Activated CD4-positive, alpha-beta T cell treated with anti-CD3 and anti-CD28 coated beads, Interleukin-2, amount 10 ng/mL, durations not matched to agents 24 days and 14 days (primary cell): ENCODE measurements at regions not wholly inside any gene's neighbourhood (a gene's known extent, or its start where the extent isn't known, plus 50 kb on each side); places are given as distances from the start of the nearest gene placed in this dataset.
"Not testable (repeated sequence)": the region's sequence is repeated elsewhere in the genome, so short reads cannot be mapped to it uniquely, and the experiment has no call there.

Experiments
- DNase-seq: peaks from one replicate; pipeline ENCODE4 v3.0.0; 2022
- H3K27ac Mint-ChIP-seq: one replicate; pipeline ENCODE4 v1.8.0; 2022; ENCODE audit warnings: mild to moderate bottlenecking, mixed read lengths
- H3K27me3 Mint-ChIP-seq: one replicate; pipeline ENCODE4 v1.8.0; 2022; ENCODE audit warnings: mixed read lengths
- H3K36me3 Mint-ChIP-seq: one replicate; pipeline ENCODE4 v1.8.0; 2022; ENCODE audit warnings: low read depth, mild to moderate bottlenecking, mixed read lengths
- H3K4me1 Mint-ChIP-seq: one replicate; pipeline ENCODE4 v1.8.0; 2021; ENCODE audit warnings: mixed read lengths
- H3K4me3 Mint-ChIP-seq: one replicate; pipeline ENCODE4 v1.8.0; 2022; ENCODE audit warnings: mild to moderate bottlenecking, moderate library complexity, mixed read lengths
- H3K9me3 Mint-ChIP-seq: one replicate; pipeline ENCODE4 v1.8.0; 2021; ENCODE audit warnings: mixed read lengths
- intact Hi-C: fragments of 100-400 bp; cut with micrococcal nuclease; formaldehyde crosslinking; loops from one replicate; pipeline ENCODE4 v1.15.1; 2023

DNA sequence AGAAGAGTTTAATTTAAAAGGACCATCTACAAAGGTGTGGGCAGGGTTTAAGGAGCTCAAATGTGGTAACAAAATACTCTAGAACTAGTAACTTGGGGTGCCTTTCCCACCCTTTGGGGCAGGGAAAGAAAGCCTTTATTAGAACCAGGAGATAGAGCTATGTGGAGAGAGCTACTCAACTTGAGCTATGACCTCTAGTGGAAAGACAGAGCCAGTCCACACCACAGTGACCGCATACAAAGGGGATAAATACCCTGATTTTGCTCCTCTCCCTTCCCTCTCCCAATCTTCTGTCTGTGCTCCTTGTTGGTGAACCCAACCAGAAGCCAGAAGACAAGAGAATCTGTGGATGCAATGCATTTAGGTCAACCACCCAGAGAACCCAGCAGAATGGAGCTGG lies 54.4 kb upstream of the JAK1 start:
- intact Hi-C loops, result no loop called here
- no peaks in the 10 kb centered on the region for H3K9me3 Mint-ChIP-seq

DNA sequence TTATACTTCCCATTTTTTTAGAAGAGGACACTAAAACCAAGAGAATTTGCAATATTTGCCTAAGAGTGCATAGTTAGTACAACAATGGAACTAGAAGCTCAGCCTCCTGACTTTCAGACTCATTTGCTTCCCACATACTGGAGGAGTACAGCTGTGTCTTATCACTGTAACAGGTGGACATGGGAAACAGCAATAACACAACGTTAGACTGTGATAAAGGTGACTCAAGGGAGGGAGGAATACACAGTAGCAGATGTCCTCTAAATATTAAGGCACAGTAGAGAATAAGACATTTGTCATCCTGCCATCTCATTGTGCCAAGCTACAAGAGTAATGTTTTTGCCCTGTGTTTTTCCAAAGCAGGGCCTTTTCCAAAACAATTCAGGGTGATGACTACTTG lies 55.4 kb upstream of the JAK1 start:
- H3K4me3 Mint-ChIP-seq, result no peak overlapping the region
- no peak overlapping the region for H3K27ac Mint-ChIP-seq
- H3K9me3 Mint-ChIP-seq, result no peaks in the 10 kb centered on the region
- intact Hi-C loops, result no loop called here
- H3K4me1 Mint-ChIP-seq, result no peaks in the 10 kb centered on the region
- H3K27me3 Mint-ChIP-seq, result peaks cover 12% of the 10 kb centered on the region
- no peak for DNase-seq
- no peaks in the 10 kb centered on the region for H3K36me3 Mint-ChIP-seq

More for the DNA sequence above, 54.4 kb upstream of the JAK1 start:
- Mint-ChIP-seq H3K4me1 (no peaks in the 10 kb centered on the region), H3K27ac (no peak overlapping the region), H3K27me3 (peaks cover 7% of the 10 kb centered on the region), H3K36me3 (no peaks in the 10 kb centered on the region), H3K4me3 (no peak overlapping the region)
- DNase-seq, result no peak

DNA sequence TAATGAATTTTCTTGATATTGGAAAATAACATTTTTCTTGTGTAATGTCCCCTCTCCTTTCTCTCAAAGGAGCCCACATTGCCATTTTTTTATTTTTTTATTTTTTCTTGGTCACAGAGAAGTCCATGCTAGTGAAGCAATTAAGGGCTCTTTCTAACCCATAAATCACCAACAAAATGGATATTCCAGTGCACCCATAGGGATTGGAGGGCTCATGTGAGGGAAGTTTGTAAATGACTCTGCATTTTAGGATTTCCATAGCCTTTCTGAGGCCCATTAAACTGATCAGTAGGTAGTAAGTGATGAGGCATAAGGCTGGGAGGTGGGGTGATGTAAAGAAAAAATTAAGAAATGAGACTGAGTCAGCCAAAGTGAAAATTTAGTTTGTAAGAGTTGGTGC lies 55.9 kb upstream of the JAK1 start:
- H3K27me3 Mint-ChIP-seq, result peaks cover 12% of the 10 kb centered on the region
- H3K9me3 Mint-ChIP-seq, result no peaks in the 10 kb centered on the region
- no peaks in the 10 kb centered on the region for H3K36me3 Mint-ChIP-seq
- no peaks in the 10 kb centered on the region for H3K4me1 Mint-ChIP-seq
- DNase-seq, result no peak
- intact Hi-C loops, result no loop called here
- H3K27ac Mint-ChIP-seq, result no peak overlapping the region
- no peak overlapping the region for H3K4me3 Mint-ChIP-seq

DNA sequence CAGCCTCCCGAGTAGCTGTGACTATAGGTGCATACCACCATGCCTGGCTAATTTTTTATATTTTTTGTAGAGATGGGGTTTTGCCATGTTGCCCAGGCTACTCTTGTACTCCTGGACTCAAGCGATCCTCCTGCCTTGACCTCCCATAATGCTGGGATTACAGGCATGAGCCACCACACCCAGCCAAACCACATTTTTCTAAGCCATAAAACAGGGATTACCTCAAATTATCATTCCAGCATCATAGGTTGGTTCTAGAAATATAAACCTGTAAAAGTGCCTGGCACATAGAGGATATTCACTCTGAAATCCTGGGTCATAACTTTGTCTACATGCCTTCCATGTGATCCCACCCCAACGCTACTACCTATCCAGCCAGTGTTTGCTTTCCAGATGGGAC lies 59.4 kb upstream of the JAK1 start:
- Mint-ChIP-seq H3K36me3 (no peaks in the 10 kb centered on the region), H3K9me3 (peaks cover 4% of the 10 kb centered on the region), H3K4me3 (no peak overlapping the region), H3K27ac (no peak overlapping the region), H3K4me1 (no peaks in the 10 kb centered on the region), H3K27me3 (peaks cover 17% of the 10 kb centered on the region)
- intact Hi-C loops, result no loop called here
- DNase-seq, result no peak

DNA sequence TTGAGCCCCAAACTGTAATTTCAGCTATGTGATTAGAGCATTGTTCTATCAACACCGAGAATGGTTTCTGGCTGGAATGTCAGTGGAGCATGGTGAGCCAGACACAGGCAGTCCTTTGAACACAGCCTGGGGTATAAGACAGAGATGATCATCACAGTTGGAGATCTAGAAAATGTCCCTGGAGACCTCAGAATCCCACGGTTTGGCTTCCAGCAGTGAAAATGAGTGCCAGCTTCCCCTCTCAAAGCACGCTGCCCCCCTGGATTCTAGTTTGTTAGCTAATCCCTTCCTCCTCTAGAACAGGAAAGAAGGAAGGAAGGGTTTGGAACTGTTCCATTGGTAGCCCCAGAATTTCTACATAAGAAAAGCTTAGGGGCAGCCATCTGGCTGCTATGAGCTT lies 59.9 kb upstream of the JAK1 start:
- Mint-ChIP-seq H3K27ac (no peak overlapping the region), H3K4me1 (no peaks in the 10 kb centered on the region), H3K27me3 (peaks cover 13% of the 10 kb centered on the region), H3K4me3 (no peak overlapping the region), H3K9me3 (peaks cover 4% of the 10 kb centered on the region), H3K36me3 (no peaks in the 10 kb centered on the region)
- intact Hi-C loops, result no loop called here
- no peak for DNase-seq

DNA sequence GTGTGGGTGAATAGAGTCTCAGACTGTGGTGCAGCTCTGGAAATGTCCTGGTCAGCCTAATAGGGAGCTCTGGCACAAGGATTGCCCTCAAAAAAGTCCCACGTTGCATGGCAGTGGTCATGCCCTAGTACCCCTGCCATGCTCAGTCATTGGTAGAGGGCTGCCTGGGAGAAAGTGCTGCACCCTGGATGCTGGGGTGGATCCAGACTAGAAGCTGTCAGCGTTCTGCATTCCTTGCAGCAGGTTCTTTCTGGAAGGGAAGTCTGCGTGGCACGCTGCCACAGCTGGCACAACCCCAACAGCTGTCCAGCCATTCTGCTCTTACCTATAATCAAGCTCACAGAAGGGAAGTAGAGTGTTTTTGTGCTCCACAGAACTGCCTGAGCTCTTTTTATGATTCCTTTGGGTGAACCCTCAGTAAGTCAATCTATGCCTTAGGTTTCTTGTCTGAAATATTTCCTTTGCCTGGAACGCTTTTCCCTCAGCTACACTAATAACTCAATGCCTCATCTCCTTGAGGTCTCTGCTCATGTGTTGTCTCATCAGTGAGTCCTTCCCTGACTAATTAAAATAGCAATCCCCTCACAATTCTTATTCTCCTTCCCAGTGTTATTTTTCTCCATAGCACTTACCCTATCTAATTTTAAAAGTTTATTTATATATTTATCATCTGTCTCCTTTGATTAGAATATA lies 61.5 kb upstream of the JAK1 start:
- intact Hi-C loops, result no loop called here
- peaks cover 4% of the 10 kb centered on the region for H3K9me3 Mint-ChIP-seq
- H3K4me1 Mint-ChIP-seq, result no peaks in the 10 kb centered on the region
- no peak overlapping the region for H3K27ac Mint-ChIP-seq
- no peak overlapping the region for H3K4me3 Mint-ChIP-seq
- no peak for DNase-seq
- H3K27me3 Mint-ChIP-seq, result peaks cover 12% of the 10 kb centered on the region
- H3K36me3 Mint-ChIP-seq, result no peaks in the 10 kb centered on the region

DNA sequence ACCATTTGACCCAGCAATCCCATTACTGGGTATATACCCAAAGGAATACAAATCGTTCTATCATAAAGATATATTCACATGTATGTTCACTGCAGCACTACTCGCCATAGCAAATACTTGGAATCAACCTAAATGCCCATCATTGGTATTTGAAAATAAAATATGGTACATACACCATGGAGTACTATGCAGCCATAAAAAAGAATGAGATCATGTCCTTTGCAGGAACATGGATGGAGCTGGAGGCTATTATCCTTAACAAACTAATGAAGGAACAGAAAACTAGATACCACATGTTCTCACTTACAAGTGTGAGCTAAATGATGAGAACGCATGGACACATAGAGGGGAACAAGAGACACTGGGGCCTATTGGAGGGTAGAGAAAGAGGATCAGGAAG lies 63.1 kb upstream of the JAK1 start:
- peaks cover 13% of the 10 kb centered on the region for H3K27me3 Mint-ChIP-seq
- H3K27ac Mint-ChIP-seq, DNase-seq, intact Hi-C loops, H3K4me1 Mint-ChIP-seq, H3K36me3 Mint-ChIP-seq, H3K4me3 Mint-ChIP-seq, H3K9me3 Mint-ChIP-seq: not testable (repeated sequence)

DNA sequence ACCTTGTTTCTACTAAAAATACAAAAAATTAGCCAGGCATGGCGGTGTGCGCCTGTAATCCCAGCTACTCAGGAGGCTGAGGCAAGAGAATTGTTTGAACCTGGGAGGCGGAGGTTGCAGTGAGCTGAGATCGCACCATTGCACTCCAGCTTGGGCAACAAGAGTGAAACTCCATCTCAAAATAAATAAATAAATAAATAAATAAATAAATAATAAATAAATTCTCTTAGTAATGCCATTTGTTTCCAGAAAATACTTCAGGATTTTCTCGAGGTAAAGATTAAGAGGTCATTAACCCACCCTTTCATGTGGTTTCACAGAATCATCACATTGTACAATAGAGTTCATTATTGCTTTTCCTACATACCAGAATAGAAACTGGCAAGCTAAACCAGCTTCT lies 68.5 kb upstream of the JAK1 start:
- H3K36me3 Mint-ChIP-seq, H3K4me3 Mint-ChIP-seq, H3K9me3 Mint-ChIP-seq, intact Hi-C loops, DNase-seq, H3K27ac Mint-ChIP-seq, H3K4me1 Mint-ChIP-seq, H3K27me3 Mint-ChIP-seq: not testable (repeated sequence)

DNA sequence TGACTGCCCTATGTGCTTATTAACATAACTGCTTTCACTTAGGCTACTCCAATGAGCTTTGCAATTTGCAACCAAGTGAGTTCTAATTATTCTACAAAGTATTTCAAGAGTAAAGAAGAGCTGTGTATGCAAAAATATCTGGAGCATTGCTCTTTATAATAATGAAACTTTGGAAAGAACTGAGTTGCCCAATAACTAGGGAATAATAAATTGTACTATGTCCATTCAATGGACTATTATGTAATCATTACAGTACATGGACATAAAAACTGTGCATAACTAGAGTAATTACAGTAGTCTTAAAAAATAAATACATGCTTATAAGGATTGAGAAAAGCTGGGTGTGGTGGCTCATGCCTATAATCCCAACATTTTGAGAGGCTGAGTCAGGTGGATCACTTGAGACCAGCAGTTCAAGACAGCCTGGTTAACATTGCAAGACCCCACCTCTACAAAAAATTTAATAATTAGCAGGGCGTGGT lies 70.3 kb upstream of the JAK1 start:
- Mint-ChIP-seq H3K4me3 (no peak overlapping the region), H3K4me1 (peaks cover 2% of the 10 kb centered on the region), H3K27me3 (peaks cover 2% of the 10 kb centered on the region), H3K27ac (no peak overlapping the region), H3K9me3 (no peaks in the 10 kb centered on the region), H3K36me3 (no peaks in the 10 kb centered on the region)
- intact Hi-C loops, result no loop called here
- no peak for DNase-seq

DNA sequence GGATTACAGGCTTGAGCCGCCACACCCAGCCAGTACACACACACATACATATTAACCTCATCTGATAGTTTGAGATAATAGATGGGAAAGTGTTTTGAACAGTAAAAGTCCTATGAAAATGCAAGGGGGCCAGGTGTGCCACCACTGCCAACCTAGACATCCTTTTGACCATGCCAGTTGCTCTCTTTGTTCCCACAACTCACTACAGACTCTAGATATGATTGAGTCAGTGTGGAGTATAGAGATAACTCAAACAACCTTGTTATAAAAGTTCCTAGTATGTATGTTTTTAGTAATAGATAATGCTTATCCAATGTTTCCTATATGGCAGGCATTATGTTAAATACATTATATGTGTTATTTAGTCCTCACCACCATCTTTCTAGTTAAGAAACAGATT lies 72.7 kb upstream of the JAK1 start:
- Mint-ChIP-seq H3K4me1 (peaks cover 2% of the 10 kb centered on the region), H3K9me3 (no peaks in the 10 kb centered on the region), H3K36me3 (no peaks in the 10 kb centered on the region), H3K4me3 (no peak overlapping the region), H3K27ac (no peak overlapping the region), H3K27me3 (peaks cover 1% of the 10 kb centered on the region)
- intact Hi-C loops, result no loop called here
- no peak for DNase-seq

DNA sequence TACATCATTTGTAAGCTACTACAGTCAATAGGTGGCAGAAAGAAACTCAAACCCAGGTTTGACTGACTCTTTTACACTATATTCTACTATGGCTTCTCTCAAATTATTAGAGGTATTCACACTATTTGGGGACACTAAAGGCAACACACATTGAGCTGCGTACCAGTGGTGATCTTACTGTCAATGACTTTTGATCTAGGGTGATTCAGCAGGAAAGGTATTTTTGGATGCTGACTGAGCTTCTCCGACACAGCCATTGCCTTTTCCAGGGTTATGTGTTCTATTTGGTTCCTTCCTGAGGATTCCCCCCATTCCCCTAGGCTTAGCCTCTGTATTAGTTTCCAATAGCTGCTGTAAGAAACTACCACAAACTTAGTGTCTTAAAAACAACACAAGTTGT lies 73.2 kb upstream of the JAK1 start:
- H3K27ac Mint-ChIP-seq, result no peak overlapping the region
- peaks cover 2% of the 10 kb centered on the region for H3K4me1 Mint-ChIP-seq
- no peak for DNase-seq
- no peaks in the 10 kb centered on the region for H3K27me3 Mint-ChIP-seq
- H3K4me3 Mint-ChIP-seq, result no peak overlapping the region
- intact Hi-C loops, result no loop called here
- no peaks in the 10 kb centered on the region for H3K9me3 Mint-ChIP-seq
- no peaks in the 10 kb centered on the region for H3K36me3 Mint-ChIP-seq

DNA sequence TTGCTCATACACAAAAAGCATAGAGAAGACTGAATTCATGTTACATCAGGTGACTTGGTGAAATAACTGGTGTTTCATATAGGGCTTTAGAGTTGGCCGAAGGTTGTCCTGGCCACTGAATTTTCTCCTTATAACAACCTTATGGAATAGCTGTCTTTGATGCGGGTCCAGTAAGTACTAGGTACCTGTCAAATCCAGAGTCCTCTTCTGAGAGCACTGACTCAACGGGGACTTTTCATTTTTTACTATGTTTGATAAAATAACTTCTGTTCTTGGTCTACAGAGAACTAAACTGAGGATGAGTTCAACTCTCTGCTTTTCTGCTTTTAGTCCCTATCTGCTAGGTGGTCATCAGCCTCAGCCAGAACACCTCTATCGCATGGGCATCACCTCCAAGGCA lies 76.1 kb upstream of the JAK1 start:
- H3K9me3 Mint-ChIP-seq, result no peaks in the 10 kb centered on the region
- no peak for DNase-seq
- intact Hi-C loops, result loop anchor here (5.0 kb wide), 2 partner anchors 75 to 180 kb away; partner anchors contain the start of gene JAK1
- no peak overlapping the region for H3K27ac Mint-ChIP-seq
- H3K4me3 Mint-ChIP-seq, result no peak overlapping the region
- no peaks in the 10 kb centered on the region for H3K27me3 Mint-ChIP-seq
- peaks cover 5% of the 10 kb centered on the region for H3K4me1 Mint-ChIP-seq
- H3K36me3 Mint-ChIP-seq, result peaks cover 2% of the 10 kb centered on the region

DNA sequence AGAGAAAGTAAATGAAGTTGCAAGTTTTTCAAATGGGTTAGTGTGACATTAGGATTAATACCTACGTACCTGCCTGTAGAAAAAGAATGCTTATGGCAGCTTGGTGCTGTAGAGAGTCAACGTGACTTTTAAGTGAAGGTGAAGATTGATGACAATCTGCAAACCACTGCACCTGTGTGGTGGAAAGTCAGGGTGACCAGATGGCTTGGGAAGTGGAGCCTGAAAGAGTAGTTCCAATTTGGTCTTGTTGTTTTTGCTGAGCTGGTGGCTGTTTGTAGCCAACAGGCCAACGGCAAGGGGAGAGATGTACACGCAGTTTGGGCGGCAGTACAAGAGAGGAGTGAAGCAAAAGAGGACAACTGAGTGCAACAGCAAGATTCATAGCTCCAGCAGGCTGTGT lies 78.1 kb upstream of the JAK1 start:
- Mint-ChIP-seq H3K9me3 (no peaks in the 10 kb centered on the region), H3K36me3 (peaks cover 2% of the 10 kb centered on the region), H3K27ac (no peak overlapping the region), H3K27me3 (no peaks in the 10 kb centered on the region), H3K4me1 (peaks cover 11% of the 10 kb centered on the region), H3K4me3 (no peak overlapping the region)
- intact Hi-C loops, result loop anchor here (5.0 kb wide), 2 partner anchors 77 to 182 kb away; partner anchors contain the start of gene JAK1
- no peak for DNase-seq

DNA sequence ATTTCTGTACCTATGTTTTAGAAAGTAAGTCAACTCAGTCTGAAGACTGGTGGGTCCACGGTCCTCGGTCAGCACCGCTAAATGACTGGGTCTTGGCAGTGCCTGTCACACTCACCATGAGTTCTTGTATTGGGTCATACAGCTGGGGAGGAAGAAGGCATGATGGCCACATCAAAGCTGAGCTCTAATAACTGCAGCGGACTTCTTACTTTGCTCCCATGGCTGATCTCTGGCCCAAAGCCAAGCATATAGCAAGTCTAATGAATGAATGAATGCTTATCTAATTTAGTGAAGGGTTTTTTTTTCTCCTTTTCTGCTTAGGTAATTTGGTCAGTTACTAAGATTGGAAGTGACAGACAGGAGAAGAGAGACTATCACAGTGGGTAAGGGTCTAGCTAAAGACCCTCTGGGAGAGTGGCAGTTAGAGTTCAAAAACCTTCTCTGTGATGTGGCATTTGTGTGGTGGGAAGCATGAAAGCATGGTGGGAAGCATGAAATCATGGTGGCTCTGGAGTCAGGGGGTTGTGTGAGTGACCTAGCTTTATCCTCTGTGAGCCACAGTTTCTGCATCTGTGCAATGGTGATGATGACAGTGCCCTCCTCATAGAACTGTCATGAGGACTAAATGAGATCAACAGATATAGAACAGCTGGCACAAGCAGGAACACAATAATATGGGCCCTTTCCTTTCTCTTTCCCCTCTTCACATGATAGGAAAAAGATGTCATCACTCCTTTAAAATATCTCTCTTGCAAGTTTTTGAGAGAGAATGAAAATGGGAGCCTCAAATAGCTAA lies 78.9 kb upstream of the JAK1 start:
- peaks cover 19% of the 10 kb centered on the region for H3K4me1 Mint-ChIP-seq
- intact Hi-C loops, result no loop called here
- no peaks in the 10 kb centered on the region for H3K9me3 Mint-ChIP-seq
- no peak for DNase-seq
- H3K27ac Mint-ChIP-seq, result no peak overlapping the region
- H3K27me3 Mint-ChIP-seq, result no peaks in the 10 kb centered on the region
- H3K4me3 Mint-ChIP-seq, result no peak overlapping the region
- H3K36me3 Mint-ChIP-seq, result peaks cover 6% of the 10 kb centered on the region
